H9 (cell line): ENCODE measurements at regions not wholly inside any gene's neighbourhood (a gene's known extent, or its start where the extent isn't known, plus 50 kb on each side); places are given as distances from the start of the nearest gene placed in this dataset.

Experiments used
- DNase-seq: peaks from one replicate; pipeline ENCODE4 v3.0.0-alpha.2; 2017
- H2AFZ ChIP-seq: one replicate; pipeline ENCODE4 v1.6.1; 2013; ENCODE audit warnings: mild to moderate bottlenecking, low read length, control low read depth, moderate library complexity
- H2AK5ac ChIP-seq: 2 replicates; pipeline ENCODE4 v1.6.1; 2013; ENCODE audit warnings: low read length, control low read depth, mixed read lengths; ENCODE audit not compliant: insufficient read length
- H2BK120ac ChIP-seq: one replicate; pipeline ENCODE4 v1.6.1; 2013; ENCODE audit warnings: low read depth, mild to moderate bottlenecking, low read length, control low read depth, inconsistent platforms; ENCODE audit not compliant: poor library complexity, severe bottlenecking
- H2BK12ac ChIP-seq: 2 replicates; pipeline ENCODE4 v1.6.1; 2013; ENCODE audit warnings: low read length, control low read depth, mixed read lengths, low read depth; ENCODE audit not compliant: insufficient read length
- H2BK15ac ChIP-seq: 2 replicates; pipeline ENCODE4 v1.6.1; 2013; ENCODE audit warnings: low read depth, low read length, control low read depth
- H2BK20ac ChIP-seq: one replicate; pipeline ENCODE4 v1.6.1; 2013; ENCODE audit warnings: low read depth, mild to moderate bottlenecking, low read length, control low read depth, inconsistent platforms; ENCODE audit not compliant: poor library complexity, severe bottlenecking
- H2BK5ac ChIP-seq: 2 replicates; pipeline ENCODE4 v1.6.1; 2013; ENCODE audit warnings: low read length, control low read depth, mixed read lengths; ENCODE audit not compliant: insufficient read length
- H3K14ac ChIP-seq: 2 replicates; pipeline ENCODE4 v1.6.1; 2013; ENCODE audit warnings: low read length, control low read depth; ENCODE audit not compliant: insufficient read depth
- H3K18ac ChIP-seq: 2 replicates; pipeline ENCODE4 v1.6.1; 2013; ENCODE audit warnings: low read depth, mild to moderate bottlenecking, mixed read lengths, low read length, control low read depth; ENCODE audit not compliant: insufficient read length
- H3K23ac ChIP-seq: 2 replicates; pipeline ENCODE4 v1.6.1; 2013; ENCODE audit warnings: low read length, control low read depth, mixed read lengths, low read depth; ENCODE audit not compliant: insufficient read length
- H3K23me2 ChIP-seq: 2 replicates; pipeline ENCODE4 v1.6.1; 2013; ENCODE audit warnings: low read depth, mild to moderate bottlenecking, mixed read lengths, low read length, control low read depth; ENCODE audit not compliant: insufficient read length, poor library complexity, severe bottlenecking
- H3K27ac ChIP-seq: 2 replicates; pipeline ENCODE4 v1.5.1; 2013; ENCODE audit warnings: low read length, control low read depth, mixed read lengths, low read depth; ENCODE audit not compliant: insufficient read length
- H3K27me3 ChIP-seq: 2 replicates; pipeline ENCODE4 v1.6.1; 2013; ENCODE audit warnings: low read length, control low read depth, inconsistent platforms; ENCODE audit not compliant: insufficient read depth
- H3K4ac ChIP-seq: 2 replicates; pipeline ENCODE4 v1.6.1; 2013; ENCODE audit warnings: low read depth, mild to moderate bottlenecking, control low read depth, inconsistent platforms, low read length, moderate library complexity
- H3K4me1 ChIP-seq: 2 replicates; pipeline ENCODE4 v1.6.1; 2013; ENCODE audit warnings: low read length, control low read depth, inconsistent platforms; ENCODE audit not compliant: insufficient read depth
- H3K4me2 ChIP-seq: 2 replicates; pipeline ENCODE4 v1.6.1; 2013; ENCODE audit warnings: low read length, control low read depth, mixed read lengths; ENCODE audit not compliant: insufficient read length, insufficient read depth
- H3K56ac ChIP-seq: 2 replicates; pipeline ENCODE4 v1.6.1; 2013; ENCODE audit warnings: low read depth, mild to moderate bottlenecking, mixed read lengths, low read length, control low read depth; ENCODE audit not compliant: insufficient read length
- H3K79me1 ChIP-seq: 2 replicates; pipeline ENCODE4 v1.6.1; 2013; ENCODE audit warnings: low read depth, mild to moderate bottlenecking, moderate library complexity, low read length, control low read depth, inconsistent platforms; ENCODE audit not compliant: insufficient read depth, poor library complexity, severe bottlenecking
- H3K79me2 ChIP-seq: 2 replicates; pipeline ENCODE4 v1.6.1; 2013; ENCODE audit warnings: low read length, control low read depth, inconsistent platforms; ENCODE audit not compliant: insufficient read depth
- H3K9ac ChIP-seq: 2 replicates; pipeline ENCODE4 v1.6.1; 2013; ENCODE audit warnings: low read length, control low read depth, mixed read lengths; ENCODE audit not compliant: insufficient read length; ENCODE audit errors: extremely low read depth
- H3K9me3 ChIP-seq: one replicate; pipeline ENCODE4 v1.6.1; 2013; ENCODE audit warnings: low read depth, low read length, inconsistent platforms; ENCODE audit not compliant: control insufficient read depth
- H3T11ph ChIP-seq: one replicate; pipeline ENCODE4 v1.6.1; 2013; ENCODE audit warnings: mild to moderate bottlenecking, low read length, control low read depth, inconsistent platforms
- H4K20me1 ChIP-seq: one replicate; pipeline ENCODE4 v1.6.1; 2013; ENCODE audit not compliant: control insufficient read depth, insufficient read length, insufficient read depth
- H4K5ac ChIP-seq: 2 replicates; pipeline ENCODE4 v1.6.1; 2013; ENCODE audit warnings: low read depth, mild to moderate bottlenecking, mixed read lengths, low read length, control low read depth; ENCODE audit not compliant: insufficient read length
- H4K8ac ChIP-seq: replicated peaks from 2 replicates; pipeline ENCODE4 v1.6.1; 2013; ENCODE audit warnings: low read length, control low read depth, mixed read lengths, low read depth; ENCODE audit not compliant: insufficient read length
- H4K91ac ChIP-seq: 2 replicates; pipeline ENCODE4 v1.6.1; 2013; ENCODE audit warnings: low read depth, mild to moderate bottlenecking, moderate library complexity, mixed read lengths, low read length, control low read depth; ENCODE audit not compliant: insufficient read length
- H3K27ac Mint-ChIP-seq, 3 experiments: 2 replicates in 2 of 3; 3 replicates in 1 of 3; pipeline ENCODE4 v1.8.0; 2020 to 2021; ENCODE audit warnings: mixed read lengths in 3 of 3, mild to moderate bottlenecking in 1 of 3, moderate library complexity in 1 of 3
- H3K27me3 Mint-ChIP-seq: 2 replicates; pipeline ENCODE4 v1.8.0; 2021; ENCODE audit warnings: low read depth, mild to moderate bottlenecking, moderate library complexity, mixed read lengths
- H3K36me3 Mint-ChIP-seq, 3 experiments: 2 replicates in 2 of 3; 3 replicates in 1 of 3; pipeline ENCODE4 v1.8.0; 2020 to 2021; ENCODE audit warnings: low read depth in 3 of 3, mixed read lengths in 3 of 3; ENCODE audit not compliant: insufficient read depth in 1 of 3
- H3K4me1 Mint-ChIP-seq, 2 experiments: 2 replicates each; pipeline ENCODE4 v1.8.0; 2020; ENCODE audit warnings: mixed read lengths in 2 of 2
- H3K4me3 Mint-ChIP-seq, 2 experiments: 2 replicates in 1 of 2; 3 replicates in 1 of 2; pipeline ENCODE4 v1.8.0; 2020 to 2021; ENCODE audit warnings: mild to moderate bottlenecking in 2 of 2, mixed read lengths in 2 of 2, moderate library complexity in 1 of 2
- H3K9me3 Mint-ChIP-seq, 2 experiments: 2 replicates in 1 of 2; 3 replicates in 1 of 2; pipeline ENCODE4 v1.8.0; 2020; ENCODE audit warnings: mild to moderate bottlenecking in 2 of 2, mixed read lengths in 2 of 2, moderate library complexity in 1 of 2
- CTCF ChIP-seq: fragments of 200-600 bp; sonication (generic); conservative IDR thresholded peaks from 3 replicates; pipeline ENCODE4 v1.8.0; 2021; ENCODE audit warnings: antibody characterized with exemption, mild to moderate bottlenecking
- WGBS: extraction: QIAGEN DNeasy Blood & Tissue Kit; methylation state at CpG from one replicate; pipeline ENCODE4 v1.1.7; 2013; ENCODE audit warnings: missing lambda C conversion rate, low lambda C conversion rate, mixed read lengths; ENCODE audit not compliant: insufficient read length; ENCODE audit errors: extremely low coverage; 5-methylcytosine and 5-hydroxymethylcytosine counted together

GRCh38 chr21:16750926-16751325 is 761.9 kb upstream of the CXADR start:
- H3K18ac ChIP-seq, result no peak overlapping the region
- H3K4me1 Mint-ChIP-seq, result peaks cover 10 to 14% of the 10 kb centered on the region in 2 experiments
- no peak overlapping the region for H4K8ac ChIP-seq
- no peak overlapping the region for H2BK120ac ChIP-seq
- no peak for DNase-seq
- H3K27ac Mint-ChIP-seq, result no peak overlapping the region
- H3K4ac ChIP-seq, result no peak overlapping the region
- H2AFZ ChIP-seq, result no peak overlapping the region
- H3K14ac ChIP-seq, result no peak overlapping the region
- WGBS, result no CpG with 5 or more reads among the region's 3 CpGs
- H3K9me3 Mint-ChIP-seq, result no peaks in the 10 kb centered on the region; a peak in 1 of 5 replicates
- H3K27ac ChIP-seq, result no peak overlapping the region
- no peak overlapping the region for H4K91ac ChIP-seq
- H3K4me3 Mint-ChIP-seq, result no peak overlapping the region
- H3K4me1 ChIP-seq, result no peaks in the 10 kb centered on the region
- H2BK15ac ChIP-seq, result no peak overlapping the region
- no peaks in the 10 kb centered on the region for H3K23me2 ChIP-seq
- H3K56ac ChIP-seq, result no peak overlapping the region
- H2BK12ac ChIP-seq, result no peak overlapping the region
- no peak overlapping the region for H3K23ac ChIP-seq
- no peak overlapping the region for H2AK5ac ChIP-seq
- no peak overlapping the region for H3T11ph ChIP-seq
- H3K4me2 ChIP-seq, result no peak overlapping the region
- no peaks in the 10 kb centered on the region for H4K20me1 ChIP-seq
- H3K79me1 ChIP-seq, result no peaks in the 10 kb centered on the region
- H3K79me2 ChIP-seq, result no peaks in the 10 kb centered on the region
- H4K5ac ChIP-seq, result no peak overlapping the region
- H3K27me3 Mint-ChIP-seq, result no peaks in the 10 kb centered on the region
- H2BK20ac ChIP-seq, result no peak overlapping the region
- TF ChIP-seq CTCF, result no peak
- no peak overlapping the region for H2BK5ac ChIP-seq
- no peaks in the 10 kb centered on the region for H3K36me3 Mint-ChIP-seq
- no peak overlapping the region for H3K9ac ChIP-seq
- no peaks in the 10 kb centered on the region for H3K9me3 ChIP-seq
- no peaks in the 10 kb centered on the region for H3K27me3 ChIP-seq
